WTC11 (cell line): ENCODE measurements at regions not wholly inside any gene's neighbourhood (a gene's known extent, or its start where the extent isn't known, plus 50 kb on each side); places are given as distances from the start of the nearest gene placed in this dataset.

Experiments used
- ATAC-seq: fragments of 200-7000 bp; cut with Tn5 transposase; 2 replicates; pipeline ENCODE4 v1.10.0; 2021; ENCODE audit warnings: mild to moderate bottlenecking, moderate library complexity
- CTCF ChIA-PET: fragments of 300-600 bp; sonication (Branson Sonifier 250); formaldehyde crosslinking; loops from one replicate; lab custom pipeline; 2021; ENCODE audit warnings: antibody characterized with exemption; lab: Charles Lee
- POLR2A ChIA-PET: fragments of 350-600 bp; sonication (Branson Sonifier 250); formaldehyde crosslinking; loops from one replicate; lab custom pipeline; 2021; ENCODE audit warnings: antibody characterized with exemption; lab: Charles Lee
- DNase-seq: peaks from one replicate; pipeline ENCODE4 v3.0.0; 2021; ENCODE audit warnings: low spot score
- H3K27ac Mint-ChIP-seq: 2 replicates; pipeline ENCODE4 v1.8.0; 2021; ENCODE audit warnings: mixed read lengths
- H3K27me3 Mint-ChIP-seq: 2 replicates; pipeline ENCODE4 v1.8.0; 2021; ENCODE audit warnings: low read depth, mild to moderate bottlenecking, moderate library complexity, mixed read lengths
- H3K36me3 Mint-ChIP-seq: 2 replicates; pipeline ENCODE4 v1.8.0; 2021; ENCODE audit warnings: mixed read lengths
- H3K4me1 Mint-ChIP-seq: 2 replicates; pipeline ENCODE4 v1.8.0; 2022; ENCODE audit warnings: mixed read lengths
- H3K4me3 Mint-ChIP-seq: 2 replicates; pipeline ENCODE4 v1.8.0; 2021; ENCODE audit warnings: mild to moderate bottlenecking, moderate library complexity, mixed read lengths
- H3K9me3 Mint-ChIP-seq: 2 replicates; pipeline ENCODE4 v1.8.0; 2021; ENCODE audit warnings: mixed read lengths
- CDX4 ChIP-seq: fragments of 250-450 bp; sonication (Bioruptor Pico); IDR thresholded peaks from 2 replicates; pipeline ENCODE4 v1.9.0; 2021; ENCODE audit warnings: moderate library complexity, mild to moderate bottlenecking, inconsistent platforms, borderline replicate concordance
- CREB1 ChIP-seq: sonication (generic); formaldehyde crosslinking; IDR thresholded peaks from 2 replicates; pipeline ENCODE4 v1.8.0; 2023; ENCODE audit warnings: mild to moderate bottlenecking, missing genetic modification reagents
- ELF4 ChIP-seq: sonication (generic); formaldehyde crosslinking; IDR thresholded peaks from 2 replicates; pipeline ENCODE4 v1.8.1; 2022; ENCODE audit warnings: low read depth, mild to moderate bottlenecking, moderate library complexity, missing genetic modification reagents
- GTF2I ChIP-seq: fragments of 250-450 bp; sonication (Bioruptor Pico); conservative IDR thresholded peaks from 2 replicates; pipeline ENCODE4 v1.4.0; 2021; ENCODE audit warnings: mild to moderate bottlenecking
- HMGA2 ChIP-seq: fragments of 250-450 bp; sonication (Bioruptor Pico); IDR thresholded peaks from 2 replicates; pipeline ENCODE4 v1.4.0; 2021; ENCODE audit warnings: mild to moderate bottlenecking, moderate library complexity
- IRF2 ChIP-seq: sonication (generic); formaldehyde crosslinking; IDR thresholded peaks from 2 replicates; pipeline ENCODE4 v1.8.0; 2022; ENCODE audit warnings: low read depth, missing genetic modification reagents, borderline replicate concordance
- JUN ChIP-seq: sonication (generic); formaldehyde crosslinking; IDR thresholded peaks from 2 replicates; pipeline ENCODE4 v1.8.0; 2023; ENCODE audit warnings: mild to moderate bottlenecking, missing genetic modification reagents
- NFYB ChIP-seq: sonication (generic); formaldehyde crosslinking; conservative IDR thresholded peaks from 2 replicates; pipeline ENCODE4 v1.8.0; 2022; ENCODE audit warnings: low read depth, missing genetic modification reagents
- NR3C1 ChIP-seq: sonication (generic); formaldehyde crosslinking; conservative IDR thresholded peaks from 2 replicates; pipeline ENCODE4 v1.8.1; 2023; ENCODE audit warnings: low read depth, mild to moderate bottlenecking, missing genetic modification reagents
- SMAD3 ChIP-seq: sonication (generic); formaldehyde crosslinking; IDR thresholded peaks from 2 replicates; pipeline ENCODE4 v1.8.0; 2022; ENCODE audit warnings: missing genetic modification reagents, mild to moderate bottlenecking, borderline replicate concordance
- SOX15 ChIP-seq: fragments of 250-450 bp; sonication (Bioruptor Pico); IDR thresholded peaks from 2 replicates; pipeline ENCODE4 v1.9.0; 2021; ENCODE audit warnings: mild to moderate bottlenecking
- TEAD1 ChIP-seq: sonication (generic); formaldehyde crosslinking; IDR thresholded peaks from 2 replicates; pipeline ENCODE4 v1.8.0; 2022; ENCODE audit warnings: mild to moderate bottlenecking, missing genetic modification reagents
- ZNF121 ChIP-seq: sonication (generic); formaldehyde crosslinking; IDR thresholded peaks from 2 replicates; pipeline ENCODE4 v1.8.0; 2023; ENCODE audit warnings: missing genetic modification reagents
- ZNF232 ChIP-seq: sonication (generic); formaldehyde crosslinking; IDR thresholded peaks from 2 replicates; pipeline ENCODE4 v1.8.0; 2022; ENCODE audit warnings: mild to moderate bottlenecking, missing genetic modification reagents
- ZNF317 ChIP-seq: sonication (generic); formaldehyde crosslinking; IDR thresholded peaks from 2 replicates; pipeline ENCODE4 v1.8.1; 2023; ENCODE audit warnings: low read depth, mild to moderate bottlenecking, moderate library complexity, missing genetic modification reagents, borderline replicate concordance
- ZNF396 ChIP-seq: fragments of 250-450 bp; sonication (Bioruptor Pico); IDR thresholded peaks from 2 replicates; pipeline ENCODE4 v1.8.0; 2021; ENCODE audit warnings: mild to moderate bottlenecking, moderate library complexity, borderline replicate concordance
- ZNF416 ChIP-seq: fragments of 250-450 bp; sonication (Bioruptor Pico); IDR thresholded peaks from 2 replicates; pipeline ENCODE4 v1.9.0; 2021; ENCODE audit warnings: mild to moderate bottlenecking, inconsistent platforms
- ZNF671 ChIP-seq: fragments of 250-450 bp; sonication (Bioruptor Pico); IDR thresholded peaks from 2 replicates; pipeline ENCODE4 v1.8.0; 2021; ENCODE audit warnings: mild to moderate bottlenecking
- TF ChIP-seq, protein P1 (sequence below): sonication (generic); formaldehyde crosslinking; IDR thresholded peaks from 2 replicates; pipeline ENCODE4 v1.8.1; 2023; ENCODE audit warnings: mild to moderate bottlenecking, moderate library complexity, missing genetic modification reagents
- TF ChIP-seq, protein P2 (sequence below): sonication (generic); formaldehyde crosslinking; IDR thresholded peaks from 2 replicates; pipeline ENCODE4 v1.8.1; 2022; ENCODE audit warnings: low read depth, missing genetic modification reagents, borderline replicate concordance
- TF ChIP-seq, protein P3 (sequence below): sonication (generic); formaldehyde crosslinking; IDR thresholded peaks from 2 replicates; pipeline ENCODE4 v1.8.0; 2022; ENCODE audit warnings: mild to moderate bottlenecking, missing genetic modification reagents
- TF ChIP-seq, protein P4 (sequence below): sonication (generic); formaldehyde crosslinking; conservative IDR thresholded peaks from 2 replicates; pipeline ENCODE4 v1.8.1; 2023; ENCODE audit warnings: mild to moderate bottlenecking, low read depth, missing genetic modification reagents, moderate library complexity
- TF ChIP-seq, protein P5 (sequence below): sonication (generic); formaldehyde crosslinking; IDR thresholded peaks from 2 replicates; pipeline ENCODE4 v1.8.0; 2023; ENCODE audit warnings: missing genetic modification reagents

GRCh38 chr11:81026032-81026431 lies 1585.2 kb upstream of the TENM4 start:
- ChIA-PET CTCF (no interaction called here), POLR2A (no interaction called here)
- H3K27me3 Mint-ChIP-seq: no peaks in the 10 kb centered on the region
- no peak for TF ChIP-seq HMGA2 (CRISPR knock-in tag)
- TF ChIP-seq, protein P1, sequence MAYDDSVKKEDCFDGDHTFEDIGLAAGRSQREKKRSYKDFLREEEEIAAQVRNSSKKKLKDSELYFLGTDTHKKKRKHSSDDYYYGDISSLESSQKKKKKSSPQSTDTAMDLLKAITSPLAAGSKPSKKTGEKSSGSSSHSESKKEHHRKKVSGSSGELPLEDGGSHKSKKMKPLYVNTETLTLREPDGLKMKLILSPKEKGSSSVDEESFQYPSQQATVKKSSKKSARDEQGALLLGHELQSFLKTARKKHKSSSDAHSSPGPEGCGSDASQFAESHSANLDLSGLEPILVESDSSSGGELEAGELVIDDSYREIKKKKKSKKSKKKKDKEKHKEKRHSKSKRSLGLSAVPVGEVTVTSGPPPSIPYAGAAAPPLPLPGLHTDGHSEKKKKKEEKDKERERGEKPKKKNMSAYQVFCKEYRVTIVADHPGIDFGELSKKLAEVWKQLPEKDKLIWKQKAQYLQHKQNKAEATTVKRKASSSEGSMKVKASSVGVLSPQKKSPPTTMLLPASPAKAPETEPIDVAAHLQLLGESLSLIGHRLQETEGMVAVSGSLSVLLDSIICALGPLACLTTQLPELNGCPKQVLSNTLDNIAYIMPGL: no peak
- no peak for TF ChIP-seq CREB1
- TF ChIP-seq, protein P2, sequence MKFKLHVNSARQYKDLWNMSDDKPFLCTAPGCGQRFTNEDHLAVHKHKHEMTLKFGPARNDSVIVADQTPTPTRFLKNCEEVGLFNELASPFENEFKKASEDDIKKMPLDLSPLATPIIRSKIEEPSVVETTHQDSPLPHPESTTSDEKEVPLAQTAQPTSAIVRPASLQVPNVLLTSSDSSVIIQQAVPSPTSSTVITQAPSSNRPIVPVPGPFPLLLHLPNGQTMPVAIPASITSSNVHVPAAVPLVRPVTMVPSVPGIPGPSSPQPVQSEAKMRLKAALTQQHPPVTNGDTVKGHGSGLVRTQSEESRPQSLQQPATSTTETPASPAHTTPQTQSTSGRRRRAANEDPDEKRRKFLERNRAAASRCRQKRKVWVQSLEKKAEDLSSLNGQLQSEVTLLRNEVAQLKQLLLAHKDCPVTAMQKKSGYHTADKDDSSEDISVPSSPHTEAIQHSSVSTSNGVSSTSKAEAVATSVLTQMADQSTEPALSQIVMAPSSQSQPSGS: no peak
- no peak for TF ChIP-seq GTF2I (CRISPR knock-in tag)
- TF ChIP-seq JUN (CRISPR knock-in tag): no peak
- no peak for TF ChIP-seq SMAD3 (CRISPR knock-in tag)
- no peak for TF ChIP-seq ZNF232 (CRISPR knock-in tag)
- no peak for TF ChIP-seq SOX15
- no peak for TF ChIP-seq NR3C1 (CRISPR knock-in tag)
- TF ChIP-seq IRF2: no peak
- DNase-seq (no peak), ATAC-seq (no peak)
- no peak overlapping the region for H3K27ac Mint-ChIP-seq
- no peak overlapping the region for H3K4me3 Mint-ChIP-seq
- H3K36me3 Mint-ChIP-seq: no peaks in the 10 kb centered on the region
- no peaks in the 10 kb centered on the region for H3K4me1 Mint-ChIP-seq
- H3K9me3 Mint-ChIP-seq: no peaks in the 10 kb centered on the region

- CTCF ChIA-PET: no interaction called here
- TF ChIP-seq CDX4 (CRISPR knock-in tag) (no peak), ZNF671 (CRISPR knock-in tag) (no peak), TEAD1 (no peak), NFYB (CRISPR knock-in tag) (no peak), ZNF232 (CRISPR knock-in tag) (no peak), ZNF396 (CRISPR knock-in tag) (no peak), CREB1 (no peak), SMAD3 (CRISPR knock-in tag) (no peak), ZNF317 (CRISPR knock-in tag) (no peak), ZNF416 (CRISPR knock-in tag) (no peak), HMGA2 (CRISPR knock-in tag) (no peak), ELF4 (CRISPR knock-in tag) (no peak), ZNF121 (CRISPR knock-in tag) (no peak)
- TF ChIP-seq, protein P2: no peak
- TF ChIP-seq, protein P3, sequence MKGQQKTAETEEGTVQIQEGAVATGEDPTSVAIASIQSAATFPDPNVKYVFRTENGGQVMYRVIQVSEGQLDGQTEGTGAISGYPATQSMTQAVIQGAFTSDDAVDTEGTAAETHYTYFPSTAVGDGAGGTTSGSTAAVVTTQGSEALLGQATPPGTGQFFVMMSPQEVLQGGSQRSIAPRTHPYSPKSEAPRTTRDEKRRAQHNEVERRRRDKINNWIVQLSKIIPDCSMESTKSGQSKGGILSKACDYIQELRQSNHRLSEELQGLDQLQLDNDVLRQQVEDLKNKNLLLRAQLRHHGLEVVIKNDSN (CRISPR knock-in tag): no peak
- TF ChIP-seq, protein P1: no peak
- TF ChIP-seq, protein P4, sequence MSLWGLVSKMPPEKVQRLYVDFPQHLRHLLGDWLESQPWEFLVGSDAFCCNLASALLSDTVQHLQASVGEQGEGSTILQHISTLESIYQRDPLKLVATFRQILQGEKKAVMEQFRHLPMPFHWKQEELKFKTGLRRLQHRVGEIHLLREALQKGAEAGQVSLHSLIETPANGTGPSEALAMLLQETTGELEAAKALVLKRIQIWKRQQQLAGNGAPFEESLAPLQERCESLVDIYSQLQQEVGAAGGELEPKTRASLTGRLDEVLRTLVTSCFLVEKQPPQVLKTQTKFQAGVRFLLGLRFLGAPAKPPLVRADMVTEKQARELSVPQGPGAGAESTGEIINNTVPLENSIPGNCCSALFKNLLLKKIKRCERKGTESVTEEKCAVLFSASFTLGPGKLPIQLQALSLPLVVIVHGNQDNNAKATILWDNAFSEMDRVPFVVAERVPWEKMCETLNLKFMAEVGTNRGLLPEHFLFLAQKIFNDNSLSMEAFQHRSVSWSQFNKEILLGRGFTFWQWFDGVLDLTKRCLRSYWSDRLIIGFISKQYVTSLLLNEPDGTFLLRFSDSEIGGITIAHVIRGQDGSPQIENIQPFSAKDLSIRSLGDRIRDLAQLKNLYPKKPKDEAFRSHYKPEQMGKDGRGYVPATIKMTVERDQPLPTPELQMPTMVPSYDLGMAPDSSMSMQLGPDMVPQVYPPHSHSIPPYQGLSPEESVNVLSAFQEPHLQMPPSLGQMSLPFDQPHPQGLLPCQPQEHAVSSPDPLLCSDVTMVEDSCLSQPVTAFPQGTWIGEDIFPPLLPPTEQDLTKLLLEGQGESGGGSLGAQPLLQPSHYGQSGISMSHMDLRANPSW (CRISPR knock-in tag): no peak
- TF ChIP-seq, protein P5, sequence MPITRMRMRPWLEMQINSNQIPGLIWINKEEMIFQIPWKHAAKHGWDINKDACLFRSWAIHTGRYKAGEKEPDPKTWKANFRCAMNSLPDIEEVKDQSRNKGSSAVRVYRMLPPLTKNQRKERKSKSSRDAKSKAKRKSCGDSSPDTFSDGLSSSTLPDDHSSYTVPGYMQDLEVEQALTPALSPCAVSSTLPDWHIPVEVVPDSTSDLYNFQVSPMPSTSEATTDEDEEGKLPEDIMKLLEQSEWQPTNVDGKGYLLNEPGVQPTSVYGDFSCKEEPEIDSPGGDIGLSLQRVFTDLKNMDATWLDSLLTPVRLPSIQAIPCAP (CRISPR knock-in tag): no peak
- Mint-ChIP-seq H3K4me1 (no peaks in the 10 kb centered on the region), H3K27me3 (no peaks in the 10 kb centered on the region), H3K27ac (no peak overlapping the region), H3K36me3 (no peaks in the 10 kb centered on the region), H3K4me3 (no peak overlapping the region), H3K9me3 (no peaks in the 10 kb centered on the region)
- no peak for DNase-seq
- POLR2A ChIA-PET: no interaction called here
- ATAC-seq: no peak
These were observed 1581.2 kb upstream of the TENM4 start for GRCh38 chr11:81022057-81022456.
